ENCODE measurements at regions not wholly inside any gene's neighbourhood (a gene's known extent, or its start where the extent isn't known, plus 50 kb on each side); places are given as distances from the start of the nearest gene placed in this dataset.

DNA sequence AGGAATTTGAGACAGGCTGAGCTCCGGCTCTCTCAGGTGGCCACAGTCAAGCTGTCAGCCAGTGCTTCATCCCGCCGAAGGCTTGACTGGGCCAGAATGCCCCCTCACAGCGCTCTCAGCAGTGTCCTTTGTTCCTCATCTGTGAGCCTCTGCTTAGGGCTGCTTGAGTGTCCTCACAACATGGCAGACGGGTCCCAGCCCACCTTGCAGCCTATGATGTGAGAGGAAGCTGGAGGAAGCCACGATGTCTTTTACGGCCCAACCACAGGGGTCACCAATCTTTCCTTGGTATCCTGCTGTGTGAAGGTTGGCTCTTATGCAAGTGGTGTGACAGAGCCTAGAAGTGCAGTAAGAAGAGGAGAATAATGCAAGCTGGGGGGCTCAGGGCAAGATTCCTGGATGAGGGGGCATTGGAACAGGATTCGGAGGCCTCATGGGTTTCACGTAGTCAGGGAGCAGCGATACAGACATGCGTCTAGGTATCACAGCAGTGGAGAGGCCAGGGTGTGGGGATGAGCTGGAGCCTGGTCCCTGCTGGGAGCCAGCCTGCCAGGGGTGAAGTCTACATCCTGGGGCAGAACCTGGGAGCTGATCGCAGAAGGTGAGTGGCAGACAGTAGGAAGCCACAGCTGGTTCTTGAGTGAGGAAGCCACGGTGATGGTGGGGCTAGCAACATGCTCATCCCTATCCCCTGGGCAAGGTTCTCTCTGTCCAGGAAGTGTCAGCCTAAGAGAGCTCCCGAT is 234.1 kb downstream of the GLI2 start:
- Histone ChIP-seq H3K4me1 (no peaks in the 10 kb centered on the region), H3K27me3 (no peaks in the 10 kb centered on the region), H3K4me3 (no peak overlapping the region), H3K36me3 (no peaks in the 10 kb centered on the region), H3K9me3 (no peaks in the 10 kb centered on the region), H3K27ac (no peak overlapping the region)
- TF ChIP-seq POLR2A (IDR thresholded peaks at IDR 0.05): no peak
- TF ChIP-seq, protein P1, sequence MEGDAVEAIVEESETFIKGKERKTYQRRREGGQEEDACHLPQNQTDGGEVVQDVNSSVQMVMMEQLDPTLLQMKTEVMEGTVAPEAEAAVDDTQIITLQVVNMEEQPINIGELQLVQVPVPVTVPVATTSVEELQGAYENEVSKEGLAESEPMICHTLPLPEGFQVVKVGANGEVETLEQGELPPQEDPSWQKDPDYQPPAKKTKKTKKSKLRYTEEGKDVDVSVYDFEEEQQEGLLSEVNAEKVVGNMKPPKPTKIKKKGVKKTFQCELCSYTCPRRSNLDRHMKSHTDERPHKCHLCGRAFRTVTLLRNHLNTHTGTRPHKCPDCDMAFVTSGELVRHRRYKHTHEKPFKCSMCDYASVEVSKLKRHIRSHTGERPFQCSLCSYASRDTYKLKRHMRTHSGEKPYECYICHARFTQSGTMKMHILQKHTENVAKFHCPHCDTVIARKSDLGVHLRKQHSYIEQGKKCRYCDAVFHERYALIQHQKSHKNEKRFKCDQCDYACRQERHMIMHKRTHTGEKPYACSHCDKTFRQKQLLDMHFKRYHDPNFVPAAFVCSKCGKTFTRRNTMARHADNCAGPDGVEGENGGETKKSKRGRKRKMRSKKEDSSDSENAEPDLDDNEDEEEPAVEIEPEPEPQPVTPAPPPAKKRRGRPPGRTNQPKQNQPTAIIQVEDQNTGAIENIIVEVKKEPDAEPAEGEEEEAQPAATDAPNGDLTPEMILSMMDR (IDR thresholded peaks at IDR 0.05): no peak
- intact Hi-C loops (cut with DNase I; ENCODE audit: low total_unique reads): no loop called here
- no peak for DNase-seq

DNA sequence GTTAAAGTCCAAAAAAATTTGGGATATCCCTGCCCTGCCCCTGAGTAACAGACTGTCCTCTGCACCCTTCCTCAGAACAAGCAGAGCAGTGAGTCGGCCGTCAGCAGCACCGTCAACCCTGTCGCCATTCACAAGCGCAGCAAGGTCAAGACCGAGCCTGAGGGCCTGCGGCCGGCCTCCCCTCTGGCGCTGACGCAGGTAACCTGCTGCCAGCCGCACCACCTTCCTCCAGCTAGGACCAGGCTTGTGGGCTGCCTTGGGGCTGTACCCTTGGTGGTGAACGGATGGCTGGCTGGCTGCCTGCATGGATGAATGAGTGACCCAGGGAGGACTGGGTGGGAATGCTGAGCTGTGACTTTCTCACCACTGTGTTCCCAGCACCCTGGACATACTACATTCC is 236.2 kb downstream of the GLI2 start:
- intact Hi-C loops (cut with DNase I; ENCODE audit: low total_unique reads): no loop called here
- TF ChIP-seq, protein P1 (IDR thresholded peaks at IDR 0.05): no peak
- TF ChIP-seq POLR2A (IDR thresholded peaks at IDR 0.05): no peak
- H3K36me3 ChIP-seq: no peaks in the 10 kb centered on the region
- H3K9me3 ChIP-seq: no peaks in the 10 kb centered on the region
- H3K4me1 ChIP-seq: no peaks in the 10 kb centered on the region
- DNase-seq: no peak
- H3K27me3 ChIP-seq: no peaks in the 10 kb centered on the region
- H3K4me3 ChIP-seq: no peak overlapping the region
- H3K27ac ChIP-seq: no peak overlapping the region

DNA sequence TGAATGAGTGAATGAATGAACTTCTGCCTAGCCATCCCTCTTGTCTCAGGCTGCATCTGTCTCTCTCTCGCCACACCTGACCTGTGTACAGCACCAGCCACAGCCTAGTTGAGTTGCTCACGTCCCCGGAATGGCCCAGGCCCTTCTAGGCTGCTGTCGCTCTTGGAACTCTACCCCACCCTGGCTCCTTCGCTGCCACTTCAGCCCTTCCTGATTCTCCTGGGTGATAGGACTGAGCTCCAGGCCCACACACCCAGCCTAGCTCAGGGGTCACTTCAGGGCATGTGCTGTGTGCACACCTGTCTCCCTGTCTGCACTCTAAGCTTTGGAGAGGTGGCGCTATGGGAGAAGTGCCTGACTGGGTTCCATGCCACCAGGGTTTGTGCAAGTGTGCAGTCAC is 236.6 kb downstream of the GLI2 start:
- no peak overlapping the region for H3K27ac ChIP-seq
- TF ChIP-seq POLR2A (IDR thresholded peaks at IDR 0.05): no peak
- H3K4me3 ChIP-seq: no peak overlapping the region
- DNase-seq: no peak
- H3K27me3 ChIP-seq: no peaks in the 10 kb centered on the region
- intact Hi-C loops (cut with DNase I; ENCODE audit: low total_unique reads): no loop called here
- H3K4me1 ChIP-seq: no peaks in the 10 kb centered on the region
- H3K9me3 ChIP-seq: no peaks in the 10 kb centered on the region
- no peaks in the 10 kb centered on the region for H3K36me3 ChIP-seq

DNA sequence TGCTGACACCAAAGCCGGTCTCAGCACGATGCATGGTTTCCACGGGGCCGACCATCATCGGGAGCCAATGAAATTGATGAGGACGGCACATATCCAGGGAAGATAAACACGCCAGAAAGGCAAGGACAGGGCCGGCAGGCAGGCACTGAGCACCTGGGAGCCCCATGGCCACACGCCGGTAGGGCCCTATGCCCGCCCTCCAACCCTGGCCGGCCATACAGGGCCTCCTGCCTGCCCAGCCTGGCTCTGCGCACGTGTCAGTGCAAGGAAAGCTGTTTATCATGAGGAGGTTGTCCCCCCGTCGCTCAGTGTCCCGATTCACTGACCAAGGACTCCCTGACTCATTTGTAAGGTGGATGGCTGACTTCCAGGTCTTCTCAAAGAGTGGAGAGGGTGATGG is 237.5 kb downstream of the GLI2 start:
- no peaks in the 10 kb centered on the region for H3K36me3 ChIP-seq
- H3K4me3 ChIP-seq: no peak overlapping the region
- intact Hi-C loops (cut with DNase I; ENCODE audit: low total_unique reads): no loop called here
- TF ChIP-seq, protein P1 (IDR thresholded peaks at IDR 0.05): no peak
- no peak for TF ChIP-seq POLR2A (IDR thresholded peaks at IDR 0.05)
- H3K27me3 ChIP-seq: no peaks in the 10 kb centered on the region
- no peak overlapping the region for H3K27ac ChIP-seq
- H3K9me3 ChIP-seq: no peaks in the 10 kb centered on the region
- H3K4me1 ChIP-seq: no peaks in the 10 kb centered on the region
- no peak for DNase-seq

DNA sequence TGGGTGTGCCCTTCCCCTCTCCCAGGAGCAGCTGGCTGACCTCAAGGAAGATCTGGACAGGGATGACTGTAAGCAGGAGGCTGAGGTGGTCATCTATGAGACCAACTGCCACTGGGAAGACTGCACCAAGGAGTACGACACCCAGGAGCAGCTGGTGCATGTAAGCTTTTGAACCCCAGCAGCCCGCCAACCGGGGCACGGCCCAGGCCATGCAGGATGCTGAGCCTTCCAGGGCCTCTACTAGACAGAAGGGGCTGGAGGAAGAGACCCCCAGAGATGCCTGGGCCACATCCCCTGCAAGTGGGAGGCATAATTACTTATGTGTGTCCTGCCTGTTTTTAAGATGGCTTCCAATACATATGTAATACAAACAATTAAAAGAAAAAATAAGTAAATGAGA is 239.3 kb downstream of the GLI2 start:
- Histone ChIP-seq H3K27ac (no peak overlapping the region), H3K4me3 (no peak overlapping the region), H3K36me3 (no peaks in the 10 kb centered on the region), H3K27me3 (no peaks in the 10 kb centered on the region), H3K4me1 (no peaks in the 10 kb centered on the region), H3K9me3 (no peaks in the 10 kb centered on the region)
- TF ChIP-seq, protein P1 (IDR thresholded peaks at IDR 0.05): no peak
- TF ChIP-seq POLR2A (IDR thresholded peaks at IDR 0.05): no peak
- intact Hi-C loops (cut with DNase I; ENCODE audit: low total_unique reads): no loop called here
- no peak for DNase-seq
